ENCODE measurements at regions not wholly inside any gene's neighbourhood (a gene's known extent, or its start where the extent isn't known, plus 50 kb on each side); places are given as distances from the start of the nearest gene placed in this dataset.

GRCh38 chr16:79532273-79532672 is 68.3 kb downstream of the MAF start:
- Histone ChIP-seq H3K27me3 (ENCODE audit: control insufficient read depth in 1 of 2, insufficient read depth in 2 of 2, low read length in 1 of 2) (no peaks in the 10 kb centered on the region), H3K9me3 (ENCODE audit: control insufficient read depth, low read length) (no peaks in the 10 kb centered on the region), H3K27ac (ENCODE audit: low read depth in 1 of 2, low read length in 2 of 2) (no peak overlapping the region), H3K4me3 (ENCODE audit: low read length in 2 of 2) (no peak overlapping the region), H3K36me3 (ENCODE audit: control insufficient read depth in 1 of 2, insufficient read depth in 2 of 2, low read length in 1 of 2) (no peaks in the 10 kb centered on the region), H3K4me1 (ENCODE audit: control insufficient read depth in 1 of 2, insufficient read depth in 2 of 2, low read length in 2 of 2) (peaks cover 0 to 2% of the 10 kb centered on the region in 2 donors)
- WGBS, 2 donors = 95 to 97% methylated on average over 4 of the region's 4 CpGs
- DNase-seq (no peak), ATAC-seq (ENCODE audit: low FRiP score) (no peak)
- intact Hi-C loops (cut with DNase I) = no loop called here

DNA sequence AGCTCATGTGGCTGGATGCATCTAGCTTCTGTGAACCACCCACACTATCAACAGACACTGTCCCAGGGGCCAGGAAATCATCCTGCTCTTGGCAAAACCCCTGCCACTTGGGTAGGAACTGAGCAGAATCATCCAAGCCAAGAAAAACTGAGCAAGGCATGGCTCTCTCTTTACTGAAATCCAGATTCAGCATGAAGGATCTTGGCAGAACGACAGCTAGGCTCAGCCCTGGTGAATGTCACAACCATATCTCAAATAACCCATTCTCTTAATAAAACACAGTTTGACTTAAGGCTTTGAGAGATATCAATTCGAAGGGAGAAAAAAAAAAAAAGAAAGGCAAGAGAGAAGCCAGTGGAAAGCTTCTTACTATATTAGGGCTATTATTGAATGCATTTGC is 72.2 kb downstream of the MAF start:
- WGBS, 2 donors = 4 to 8% methylated on average over 2 of the region's 2 CpGs
- Histone ChIP-seq H3K4me3 (ENCODE audit: low read length in 2 of 2) (no peak overlapping the region), H3K27ac (ENCODE audit: low read depth in 1 of 2, low read length in 2 of 2) (no peak overlapping the region), H3K36me3 (ENCODE audit: control insufficient read depth in 1 of 2, insufficient read depth in 2 of 2, low read length in 1 of 2) (no peaks in the 10 kb centered on the region), H3K27me3 (ENCODE audit: control insufficient read depth in 1 of 2, insufficient read depth in 2 of 2, low read length in 1 of 2) (no peaks in the 10 kb centered on the region), H3K9me3 (ENCODE audit: control insufficient read depth, low read length) (no peaks in the 10 kb centered on the region), H3K4me1 (ENCODE audit: control insufficient read depth in 1 of 2, insufficient read depth in 2 of 2, low read length in 2 of 2) (peaks cover 0 to 2% of the 10 kb centered on the region in 2 donors)
- DNase-seq = no peak
- intact Hi-C loops (cut with DNase I) = no loop called here
- no peak for ATAC-seq (ENCODE audit: low FRiP score)

- DNase-seq (no peak), ATAC-seq (ENCODE audit: low FRiP score) (no peak)
- H3K27me3 ChIP-seq (ENCODE audit: control insufficient read depth in 1 of 2, insufficient read depth in 2 of 2, low read length in 1 of 2) = peaks cover 0 to 2% of the 10 kb centered on the region in 2 donors
- H3K4me1 ChIP-seq (ENCODE audit: control insufficient read depth in 1 of 2, insufficient read depth in 2 of 2, low read length in 2 of 2) = peaks cover 0 to 2% of the 10 kb centered on the region in 2 donors
- no peaks in the 10 kb centered on the region for H3K9me3 ChIP-seq (ENCODE audit: control insufficient read depth, low read length)
- intact Hi-C loops (cut with DNase I) = no loop called here
- 76 to 77% methylated on average over 9 of the region's 9 CpGs for WGBS, 2 donors
- H3K36me3 ChIP-seq (ENCODE audit: control insufficient read depth in 1 of 2, insufficient read depth in 2 of 2, low read length in 1 of 2) = no peaks in the 10 kb centered on the region
- no peak overlapping the region for H3K27ac ChIP-seq (ENCODE audit: low read depth in 1 of 2, low read length in 2 of 2)
- H3K4me3 ChIP-seq (ENCODE audit: low read length in 2 of 2) = no peak overlapping the region
Observed at GRCh38 chr16:79523971-79524370, 76.6 kb downstream of the MAF start.

DNA sequence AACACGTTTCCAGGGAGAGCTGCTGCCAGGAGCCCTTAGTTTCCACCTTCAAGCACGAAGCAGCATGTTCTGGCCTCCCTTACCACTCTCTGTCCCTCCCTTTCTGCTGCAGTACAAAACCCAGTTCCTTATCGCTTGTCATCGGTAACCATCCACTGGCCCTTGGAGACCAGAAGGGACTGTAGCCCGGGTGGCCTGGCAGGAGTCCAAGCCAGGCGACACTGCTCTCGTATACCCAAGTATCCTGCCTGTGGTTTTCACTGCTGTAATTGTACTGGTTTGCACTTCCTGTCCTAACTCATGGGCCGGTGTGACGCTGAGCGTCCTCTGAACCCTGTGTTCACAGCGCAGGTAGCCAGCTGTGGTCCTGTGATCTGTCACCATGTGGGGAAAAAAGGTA is 81.1 kb downstream of the MAF start:
- no peaks in the 10 kb centered on the region for H3K9me3 ChIP-seq (ENCODE audit: control insufficient read depth, low read length)
- WGBS, 2 donors = 43 to 44% methylated on average over 11 of the region's 11 CpGs
- intact Hi-C loops (cut with DNase I) = no loop called here
- H3K36me3 ChIP-seq (ENCODE audit: control insufficient read depth in 1 of 2, insufficient read depth in 2 of 2, low read length in 1 of 2) = no peaks in the 10 kb centered on the region
- ATAC-seq (ENCODE audit: low FRiP score) (no peak), DNase-seq (peak; percentile 73 to 76)
- peaks cover 0 to 2% of the 10 kb centered on the region in 2 donors for H3K27me3 ChIP-seq (ENCODE audit: control insufficient read depth in 1 of 2, insufficient read depth in 2 of 2, low read length in 1 of 2)
- H3K4me1 ChIP-seq (ENCODE audit: control insufficient read depth in 1 of 2, insufficient read depth in 2 of 2, low read length in 2 of 2) = no peaks in the 10 kb centered on the region
- no peak overlapping the region for H3K4me3 ChIP-seq (ENCODE audit: low read length in 2 of 2)
- H3K27ac ChIP-seq (ENCODE audit: low read depth in 1 of 2, low read length in 2 of 2) = no peak overlapping the region

DNA sequence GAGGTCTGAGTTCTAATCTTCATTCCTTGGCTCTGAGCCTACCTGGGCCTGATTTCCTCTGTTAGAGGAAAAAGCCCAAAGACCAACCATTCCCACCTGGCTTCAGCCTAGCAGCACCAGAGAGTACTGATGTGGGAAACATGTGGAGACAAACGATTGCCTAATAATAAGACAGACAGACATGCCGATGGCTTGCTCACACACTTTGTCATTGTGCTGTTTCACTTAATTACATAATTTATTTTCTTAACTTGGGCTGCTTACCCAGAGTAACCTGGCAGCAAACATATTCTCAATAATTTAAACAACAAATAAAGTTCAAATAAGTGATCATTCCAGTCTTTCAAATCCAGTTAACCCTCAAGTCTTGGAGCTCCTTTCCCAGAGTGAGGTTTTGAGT is 83.4 kb downstream of the MAF start:
- no peak overlapping the region for H3K4me3 ChIP-seq (ENCODE audit: low read length in 2 of 2)
- ATAC-seq (ENCODE audit: low FRiP score) = no peak
- intact Hi-C loops (cut with DNase I) = no loop called here
- peaks cover 0 to 2% of the 10 kb centered on the region in 2 donors for H3K27me3 ChIP-seq (ENCODE audit: control insufficient read depth in 1 of 2, insufficient read depth in 2 of 2, low read length in 1 of 2)
- no peaks in the 10 kb centered on the region for H3K4me1 ChIP-seq (ENCODE audit: control insufficient read depth in 1 of 2, insufficient read depth in 2 of 2, low read length in 2 of 2)
- no peak overlapping the region for H3K27ac ChIP-seq (ENCODE audit: low read depth in 1 of 2, low read length in 2 of 2)
- H3K36me3 ChIP-seq (ENCODE audit: control insufficient read depth in 1 of 2, insufficient read depth in 2 of 2, low read length in 1 of 2) = no peaks in the 10 kb centered on the region
- no peaks in the 10 kb centered on the region for H3K9me3 ChIP-seq (ENCODE audit: control insufficient read depth, low read length)
- 18 to 64% methylated on average over 2 of the region's 2 CpGs for WGBS, 2 donors
- no peak for DNase-seq

DNA sequence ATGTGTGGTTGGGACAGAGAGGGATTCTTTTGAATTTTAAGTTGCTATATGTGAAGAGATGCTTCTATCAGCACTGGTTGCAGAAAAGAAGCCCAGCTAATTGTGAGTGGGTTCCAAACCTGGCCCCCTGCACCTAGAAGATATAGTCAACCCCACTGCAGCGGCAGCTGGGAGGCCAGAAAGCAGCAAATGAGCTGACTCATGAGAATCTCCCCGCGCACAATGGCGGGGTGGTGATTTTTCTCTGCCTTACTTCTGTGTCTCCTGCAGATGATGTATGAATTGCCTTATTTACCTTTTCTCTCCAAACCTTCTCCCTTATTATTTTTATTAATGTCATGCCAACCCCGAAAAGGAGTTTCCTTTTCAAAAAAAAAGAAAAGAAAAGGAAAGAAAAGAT is 89.7 kb downstream of the MAF start:
- 91 to 96% methylated on average over 5 of the region's 5 CpGs for WGBS, 2 donors
- no peak for ATAC-seq (ENCODE audit: low FRiP score)

GRCh38 chr16:79509906-79510305 is 90.6 kb downstream of the MAF start:
- DNase-seq = no peak
- Histone ChIP-seq H3K27me3 (ENCODE audit: control insufficient read depth in 1 of 2, insufficient read depth in 2 of 2, low read length in 1 of 2) (no peaks in the 10 kb centered on the region), H3K36me3 (ENCODE audit: control insufficient read depth in 1 of 2, insufficient read depth in 2 of 2, low read length in 1 of 2) (no peaks in the 10 kb centered on the region), H3K27ac (ENCODE audit: low read depth in 1 of 2, low read length in 2 of 2) (no peak overlapping the region), H3K4me1 (ENCODE audit: control insufficient read depth in 1 of 2, insufficient read depth in 2 of 2, low read length in 2 of 2) (peaks cover 2 to 3% of the 10 kb centered on the region in 2 donors), H3K9me3 (ENCODE audit: control insufficient read depth, low read length) (no peaks in the 10 kb centered on the region), H3K4me3 (ENCODE audit: low read length in 2 of 2) (no peak overlapping the region)
- no peak for ATAC-seq (ENCODE audit: low FRiP score)
- intact Hi-C loops (cut with DNase I) = no loop called here
- WGBS, 2 donors = 96 to 98% methylated on average over 8 of the region's 8 CpGs

More for the DNA sequence above, 89.7 kb downstream of the MAF start:
- Histone ChIP-seq H3K27ac (ENCODE audit: low read depth in 1 of 2, low read length in 2 of 2) (no peak overlapping the region), H3K27me3 (ENCODE audit: control insufficient read depth in 1 of 2, insufficient read depth in 2 of 2, low read length in 1 of 2) (no peaks in the 10 kb centered on the region), H3K4me1 (ENCODE audit: control insufficient read depth in 1 of 2, insufficient read depth in 2 of 2, low read length in 2 of 2) (peaks cover 2 to 3% of the 10 kb centered on the region in 2 donors), H3K36me3 (ENCODE audit: control insufficient read depth in 1 of 2, insufficient read depth in 2 of 2, low read length in 1 of 2) (no peaks in the 10 kb centered on the region), H3K9me3 (ENCODE audit: control insufficient read depth, low read length) (no peaks in the 10 kb centered on the region), H3K4me3 (ENCODE audit: low read length in 2 of 2) (no peak overlapping the region)
- no peak for DNase-seq
- intact Hi-C loops (cut with DNase I) = no loop called here

DNA sequence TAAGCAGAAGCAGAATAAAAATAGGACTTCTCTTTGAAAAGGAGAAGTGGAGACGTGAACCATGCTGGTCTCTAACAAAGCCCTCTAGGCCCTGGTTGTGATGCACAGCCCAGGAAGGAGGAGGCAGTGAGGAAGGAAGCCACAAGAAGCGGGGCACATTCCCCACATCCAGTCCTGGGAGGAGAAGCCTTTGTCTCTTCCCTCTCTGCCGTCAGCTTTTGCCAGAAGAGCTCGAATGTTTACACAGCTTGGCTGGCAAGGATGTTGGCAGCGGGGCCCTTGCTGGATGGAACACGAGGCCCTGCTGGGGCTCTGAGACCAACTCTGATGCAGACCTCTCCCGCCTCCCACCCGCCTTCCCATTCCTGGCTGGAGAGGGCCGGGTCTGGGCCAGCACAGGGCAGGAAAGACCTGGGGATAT is 91.3 kb downstream of the MAF start:
- Histone ChIP-seq H3K27me3 (ENCODE audit: control insufficient read depth in 1 of 2, insufficient read depth in 2 of 2, low read length in 1 of 2) (no peaks in the 10 kb centered on the region), H3K4me1 (ENCODE audit: control insufficient read depth in 1 of 2, insufficient read depth in 2 of 2, low read length in 2 of 2) (peaks cover 2 to 3% of the 10 kb centered on the region in 2 donors), H3K4me3 (ENCODE audit: low read length in 2 of 2) (no peak overlapping the region), H3K36me3 (ENCODE audit: control insufficient read depth in 1 of 2, insufficient read depth in 2 of 2, low read length in 1 of 2) (no peaks in the 10 kb centered on the region), H3K27ac (ENCODE audit: low read depth in 1 of 2, low read length in 2 of 2) (peak overlapping the region in 1 of 2 donors; percentile 49), H3K9me3 (ENCODE audit: control insufficient read depth, low read length) (no peaks in the 10 kb centered on the region)
- peak; percentile 80 to 83 for DNase-seq
- WGBS, 2 donors = 4 to 5% methylated on average over 9 of the region's 9 CpGs
- intact Hi-C loops (cut with DNase I) = no loop called here
- ATAC-seq (ENCODE audit: low FRiP score) = peak; percentile 73

DNA sequence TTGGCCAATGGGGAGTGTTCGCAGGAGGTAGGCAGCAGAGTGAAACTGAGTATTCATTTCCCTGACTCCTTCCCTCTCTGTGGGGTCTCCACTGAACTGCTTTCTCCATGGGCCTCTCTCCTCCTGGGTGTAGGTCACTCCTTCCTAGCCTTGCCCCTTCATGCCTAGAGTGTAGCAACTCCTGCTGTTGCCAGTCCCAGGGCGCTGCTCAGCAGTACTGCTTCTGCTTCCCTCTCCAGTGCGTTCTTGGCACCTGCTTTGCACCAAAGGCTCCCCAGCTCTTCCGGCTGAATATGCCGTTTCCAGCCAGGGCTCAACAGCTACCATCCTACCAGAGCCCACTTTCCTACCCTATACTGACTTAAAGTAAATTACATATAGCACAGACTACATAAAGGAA is 92.2 kb downstream of the MAF start:
- no peaks in the 10 kb centered on the region for H3K27me3 ChIP-seq (ENCODE audit: control insufficient read depth in 1 of 2, insufficient read depth in 2 of 2, low read length in 1 of 2)
- no peaks in the 10 kb centered on the region for H3K9me3 ChIP-seq (ENCODE audit: control insufficient read depth, low read length)
- H3K4me1 ChIP-seq (ENCODE audit: control insufficient read depth in 1 of 2, insufficient read depth in 2 of 2, low read length in 2 of 2) = peaks cover 2 to 3% of the 10 kb centered on the region in 2 donors
- WGBS, 2 donors = 56 to 61% methylated on average over 5 of the region's 5 CpGs
- peak in 1 of 2 donors; percentile 65 for DNase-seq
- H3K36me3 ChIP-seq (ENCODE audit: control insufficient read depth in 1 of 2, insufficient read depth in 2 of 2, low read length in 1 of 2) = no peaks in the 10 kb centered on the region
- intact Hi-C loops (cut with DNase I) = no loop called here
- no peak for ATAC-seq (ENCODE audit: low FRiP score)
- H3K27ac ChIP-seq (ENCODE audit: low read depth in 1 of 2, low read length in 2 of 2) = no peak overlapping the region
- no peak overlapping the region for H3K4me3 ChIP-seq (ENCODE audit: low read length in 2 of 2)

Measured in aorta (tissue), 5 donors.